H1 (cell line): ENCODE measurements at regions not wholly inside any gene's neighbourhood (a gene's known extent, or its start where the extent isn't known, plus 50 kb on each side); places are given as distances from the start of the nearest gene placed in this dataset.

Source experiments
- CBX5 ChIP-seq: fragments of 300-800, 300-1000 bp; sonication (generic); IDR thresholded peaks from 2 replicates; pipeline ENCODE4 v1.7.1; 2016; ENCODE audit warnings: antibody characterized with exemption, low read length, low read depth
- CBX8 ChIP-seq: fragments of 300-800, 300-1000 bp; sonication (generic); IDR thresholded peaks from 2 replicates; pipeline ENCODE4 v1.7.1; 2016; ENCODE audit warnings: low read depth, low read length, borderline replicate concordance
- CEBPB ChIP-seq: IDR thresholded peaks from 2 replicates; pipeline ENCODE4 v1.6.1; 2012; ENCODE audit warnings: low read depth, low read length
- CHD1 ChIP-seq: IDR thresholded peaks from 2 replicates; pipeline ENCODE4 v1.6.1; 2012; ENCODE audit warnings: low read depth, low read length, improper control_type of control experiment
- CREB1 ChIP-seq: IDR thresholded peaks from 2 replicates; pipeline ENCODE4 v1.6.1; 2012; ENCODE audit warnings: inconsistent platforms
- CTCF ChIP-seq, 3 experiments: IDR thresholded peaks; 1 replicate in 2 of 3; 2 replicates in 1 of 3; pipeline versions ENCODE4 v1.5.1 to v1.6.1; 2011; ENCODE audit warnings: low read length in 3 of 3, mild to moderate bottlenecking in 3 of 3, inconsistent platforms in 2 of 3, low read depth in 1 of 3, moderate library complexity in 1 of 3; ENCODE audit not compliant: insufficient read depth in 1 of 3; ENCODE audit errors: control extremely low read depth in 1 of 3
- FOSL1 ChIP-seq: IDR thresholded peaks from 2 replicates; pipeline ENCODE4 v1.6.1; 2011; ENCODE audit warnings: mild to moderate bottlenecking, low read depth, low read length, moderate library complexity; ENCODE audit not compliant: insufficient read depth
- MAX ChIP-seq: IDR thresholded peaks from 2 replicates; pipeline ENCODE4 v1.6.1; 2012; ENCODE audit warnings: inconsistent platforms
- PHF8 ChIP-seq: fragments of 200-600 bp; sonication (generic); conservative IDR thresholded peaks from 2 replicates; pipeline ENCODE4 v1.7.1; 2012; ENCODE audit warnings: low read depth, mild to moderate bottlenecking, inconsistent platforms, low read length, moderate library complexity
- POLR2A ChIP-seq, 2 experiments: IDR thresholded peaks; 1 replicate in 1 of 2; 2 replicates in 1 of 2; pipeline ENCODE4 v1.6.1; 2011; ENCODE audit warnings: low read depth in 2 of 2, low read length in 2 of 2, mild to moderate bottlenecking in 2 of 2; ENCODE audit errors: control extremely low read depth in 1 of 2
- POLR2AphosphoS5 ChIP-seq: IDR thresholded peaks from 2 replicates; pipeline ENCODE4 v1.6.1; 2011; ENCODE audit warnings: low read depth, low read length
- RAD21 ChIP-seq, 2 experiments: IDR thresholded peaks in 1 of 2; conservative IDR thresholded peaks in 1 of 2; 2 replicates each; pipeline ENCODE4 v1.6.1; 2011; ENCODE audit warnings: low read depth in 2 of 2, low read length in 2 of 2, improper control_type of control experiment in 1 of 2, inconsistent platforms in 1 of 2, mild to moderate bottlenecking in 1 of 2, moderate library complexity in 1 of 2
- USF2 ChIP-seq: IDR thresholded peaks from 2 replicates; pipeline ENCODE4 v1.6.1; 2011; ENCODE audit warnings: low read length, improper control_type of control experiment
- YY1 ChIP-seq: IDR thresholded peaks from 2 replicates; pipeline ENCODE4 v1.6.1; 2011; ENCODE audit warnings: low read depth, mild to moderate bottlenecking, low read length

GRCh38 chr16:18048853-18049546, 287.5 kb downstream of the NPIPA8 start:
- no peak for TF ChIP-seq RAD21 (IDR thresholded peaks at IDR 0.05 in 1 of 2, conservative IDR thresholded peaks at IDR 0.05 in 1 of 2; ENCODE audit: low read depth in 2 of 2, low read length in 2 of 2)
- TF ChIP-seq CBX5 = no peak
- no peak for TF ChIP-seq CTCF (IDR thresholded peaks at IDR 0.05; ENCODE audit: control extremely low read depth in 1 of 3, insufficient read depth in 1 of 3, low read depth in 1 of 3, low read length in 3 of 3)
- TF ChIP-seq POLR2AphosphoS5 = no peak
- TF ChIP-seq USF2 = no peak
- no peak for TF ChIP-seq POLR2A (IDR thresholded peaks at IDR 0.05; ENCODE audit: control extremely low read depth in 1 of 2, low read depth in 2 of 2, low read length in 2 of 2)
- no peak for TF ChIP-seq YY1
- TF ChIP-seq CHD1 = no peak
- no peak for TF ChIP-seq PHF8
- no peak for TF ChIP-seq MAX
- TF ChIP-seq FOSL1 = no peak
- no peak for TF ChIP-seq CEBPB
- TF ChIP-seq CREB1 = no peak
- TF ChIP-seq CBX8 = no peak
